HepG2 (cell line): ENCODE measurements at regions not wholly inside any gene's neighbourhood (a gene's known extent, or its start where the extent isn't known, plus 50 kb on each side); places are given as distances from the start of the nearest gene placed in this dataset.

ENCODE experiments used
- ATAC-seq: fragments of 200-7000 bp; cut with Tn5 transposase; 3 replicates; pipeline ENCODE4 v1.9.1; 2020; ENCODE audit warnings: mild to moderate bottlenecking, moderate library complexity
- BruUV-seq: library from RNA; stranded (reverse); fragments of 400-500 nt; replicated peaks from 2 replicates; lab custom pipeline; 2021; lab: Mats Ljungman, UMichigan
- CTCF ChIA-PET: fragments of 300-600 bp; formaldehyde crosslinking; extraction: SDS; loops from one replicate; lab custom pipeline; 2021; ENCODE audit warnings: low total read pairs, inconsistent platforms, low intra/inter-chr PET ratio; lab: Yijun Ruan, JAX
- POLR2A ChIA-PET: fragments of 350-600 bp; sonication (Branson Sonifier 250); formaldehyde crosslinking; loops from one replicate; lab custom pipeline; 2020; ENCODE audit warnings: antibody characterized with exemption, inconsistent platforms; lab: Yijun Ruan, JAX
- DNase-seq: peaks from one replicate; pipeline ENCODE4 v3.0.0-alpha.2; 2015; ENCODE audit warnings: low spot score
- FAIRE-seq: peaks from 3 replicates; lab custom pipeline; 2011; peaks lifted over from hg19 to GRCh38; lab: Jason Lieb, UNC
- H2AFZ ChIP-seq: one replicate; pipeline ENCODE4 v1.6.1; 2011; ENCODE audit warnings: low read length, inconsistent platforms
- H3K27ac ChIP-seq: fragments of 300-600 bp; 3 replicates; pipeline ENCODE4 v1.8.0; 2011; ENCODE audit warnings: mixed run types, mild to moderate bottlenecking, mixed read lengths, low read length, inconsistent platforms; ENCODE audit not compliant: insufficient read depth; ENCODE audit errors: extremely low read length
- H3K27me3 ChIP-seq, 2 experiments: fragments of 200-600 bp in 1 of 2; 2 replicates in 1 of 2; 3 replicates in 1 of 2; pipeline versions ENCODE4 v1.6.0 to v1.8.0; 2011; ENCODE audit warnings: low read length in 2 of 2, mild to moderate bottlenecking in 2 of 2, moderate library complexity in 2 of 2, inconsistent platforms in 1 of 2; ENCODE audit not compliant: insufficient read depth in 2 of 2, control insufficient read depth in 1 of 2
- H3K36me3 ChIP-seq, 2 experiments: fragments of 200-600 bp in 1 of 2; replicated peaks in 1 of 2; 2 replicates in 1 of 2; 3 replicates in 1 of 2; pipeline versions ENCODE4 v1.5.1 to v1.8.0; 2011; ENCODE audit warnings: low read length in 2 of 2, inconsistent platforms in 1 of 2; ENCODE audit not compliant: insufficient read depth in 2 of 2, control insufficient read depth in 1 of 2
- H3K4me1 ChIP-seq: 2 replicates; pipeline ENCODE4 v1.5.1; 2012; ENCODE audit warnings: low read length, inconsistent platforms; ENCODE audit not compliant: insufficient read depth
- H3K4me2 ChIP-seq: 2 replicates; pipeline ENCODE4 v1.6.0; 2011; ENCODE audit warnings: low read depth, low read length, inconsistent platforms
- H3K4me3 ChIP-seq, 3 experiments: fragments of 200-600 bp in 1 of 3; sonication (generic), shearing (Covaris generic) in 1 of 3; replicated peaks in 1 of 3; 2 replicates each; pipeline ENCODE4 v1.5.1; 2011 to 2016; ENCODE audit warnings: low read length in 3 of 3, inconsistent platforms in 2 of 3, low read depth in 2 of 3, mild to moderate bottlenecking in 2 of 3, control low read depth in 1 of 3, mixed read lengths in 1 of 3; ENCODE audit not compliant: insufficient read depth in 1 of 3
- H3K79me2 ChIP-seq: one replicate; pipeline ENCODE4 v1.6.1; 2011; ENCODE audit warnings: low read length, inconsistent platforms; ENCODE audit not compliant: insufficient read depth
- H3K9ac ChIP-seq: 2 replicates; pipeline ENCODE4 v1.6.0; 2011; ENCODE audit warnings: mild to moderate bottlenecking, low read depth, low read length, inconsistent platforms; ENCODE audit not compliant: insufficient read depth
- H3K9me3 ChIP-seq: 2 replicates; pipeline ENCODE4 v1.5.1; 2012; ENCODE audit warnings: mild to moderate bottlenecking, low read length
- H4K20me1 ChIP-seq: 2 replicates; pipeline ENCODE4 v1.6.0; 2011; ENCODE audit warnings: inconsistent platforms, mild to moderate bottlenecking, low read length, moderate library complexity; ENCODE audit not compliant: insufficient read depth
- HMG20A ChIP-seq: IDR thresholded peaks from 2 replicates; pipeline ENCODE4 v1.6.1; 2016; ENCODE audit warnings: borderline replicate concordance
- HOXD1 ChIP-seq: sonication (generic); formaldehyde crosslinking; IDR thresholded peaks from 2 replicates; pipeline ENCODE4 v1.5.0; 2020; ENCODE audit warnings: missing genetic modification reagents
- JARID2 ChIP-seq: sonication (generic); formaldehyde crosslinking; IDR thresholded peaks from 2 replicates; pipeline ENCODE4 v1.8.1; 2023; ENCODE audit warnings: missing genetic modification reagents, inconsistent platforms; ENCODE audit not compliant: insufficient replicate concordance
- KLF12 ChIP-seq: sonication (generic); formaldehyde crosslinking; IDR thresholded peaks from 2 replicates; pipeline ENCODE4 v1.4.0; 2020; ENCODE audit warnings: missing genetic modification reagents, borderline replicate concordance
- MED8 ChIP-seq: sonication (generic); formaldehyde crosslinking; IDR thresholded peaks from 2 replicates; pipeline ENCODE4 v1.8.1; 2023; ENCODE audit warnings: mild to moderate bottlenecking, missing genetic modification reagents; ENCODE audit not compliant: insufficient replicate concordance
- MIXL1 ChIP-seq: IDR thresholded peaks from 2 replicates; pipeline ENCODE4 v1.6.1; 2016
- MYC ChIP-seq: sonication (generic); formaldehyde crosslinking; IDR thresholded peaks from 2 replicates; pipeline ENCODE4 v1.9.0; 2021; ENCODE audit warnings: missing genetic modification reagents, borderline replicate concordance
- ZFP41 ChIP-seq: sonication (generic); formaldehyde crosslinking; IDR thresholded peaks from 2 replicates; pipeline ENCODE4 v1.4.0; 2020; ENCODE audit warnings: mild to moderate bottlenecking, missing genetic modification reagents, borderline replicate concordance
- ZFYVE20 ChIP-seq: sonication (generic); formaldehyde crosslinking; IDR thresholded peaks from 2 replicates; pipeline ENCODE4 v1.8.0; 2023; ENCODE audit warnings: low read depth, mild to moderate bottlenecking, moderate library complexity, missing genetic modification reagents, borderline replicate concordance
- ZMYM4 ChIP-seq: sonication (generic); formaldehyde crosslinking; IDR thresholded peaks from 2 replicates; pipeline ENCODE4 v1.8.1; 2023; ENCODE audit warnings: mild to moderate bottlenecking, missing genetic modification reagents
- ZNF205 ChIP-seq: IDR thresholded peaks from 2 replicates; pipeline ENCODE4 v1.6.1; 2018; ENCODE audit warnings: missing biosample characterization, missing genetic modification reagents
- ZNF446 ChIP-seq: sonication (generic); formaldehyde crosslinking; IDR thresholded peaks from 2 replicates; pipeline ENCODE4 v1.5.0; 2020; ENCODE audit warnings: mild to moderate bottlenecking, missing genetic modification reagents
- ZNF607 ChIP-seq: sonication (generic); formaldehyde crosslinking; IDR thresholded peaks from 2 replicates; pipeline ENCODE4 v1.5.1; 2020; ENCODE audit warnings: missing genetic modification reagents, mild to moderate bottlenecking, borderline replicate concordance
- ZNF773 ChIP-seq: sonication (generic); formaldehyde crosslinking; IDR thresholded peaks from 2 replicates; pipeline ENCODE4 v1.4.0; 2020; ENCODE audit warnings: missing genetic modification reagents, borderline replicate concordance
- ZSCAN21 ChIP-seq: sonication (generic); formaldehyde crosslinking; IDR thresholded peaks from 2 replicates; pipeline ENCODE4 v1.8.0; 2022; ENCODE audit warnings: mild to moderate bottlenecking, missing genetic modification reagents, moderate library complexity, borderline replicate concordance
- WGBS: methylation state at CpG from one replicate; pipeline ENCODE4 v1.1.6; 2017; ENCODE audit warnings: low lambda C conversion rate; 5-methylcytosine and 5-hydroxymethylcytosine counted together
- in situ Hi-C: cut with HindIII; loops from 2 replicates; pipeline ENCODE4 v1.10.0; 2017; ENCODE audit warnings: low pct_unique_long_range_greater_than_20kb; ENCODE audit not compliant: extremely low pct_ligation_motif_present
- intact Hi-C: fragments of 100-400 bp; cut with micrococcal nuclease; formaldehyde crosslinking; loops from one replicate; pipeline ENCODE4 v1.10.0; 2022; ENCODE audit not compliant: unreplicated experiment
- TF ChIP-seq, protein P1 (sequence below): sonication (generic); formaldehyde crosslinking; IDR thresholded peaks from 2 replicates; pipeline ENCODE4 v1.4.0; 2020; ENCODE audit warnings: mild to moderate bottlenecking, missing genetic modification reagents
- TF ChIP-seq, protein P2 (sequence below): sonication (generic); formaldehyde crosslinking; IDR thresholded peaks from 2 replicates; pipeline ENCODE4 v1.4.0; 2020; ENCODE audit warnings: missing genetic modification reagents, borderline replicate concordance
- TF ChIP-seq, protein P3 (sequence below): sonication (generic); formaldehyde crosslinking; IDR thresholded peaks from 2 replicates; pipeline ENCODE4 v1.5.0; 2020; ENCODE audit warnings: mild to moderate bottlenecking, missing genetic modification reagents

DNA sequence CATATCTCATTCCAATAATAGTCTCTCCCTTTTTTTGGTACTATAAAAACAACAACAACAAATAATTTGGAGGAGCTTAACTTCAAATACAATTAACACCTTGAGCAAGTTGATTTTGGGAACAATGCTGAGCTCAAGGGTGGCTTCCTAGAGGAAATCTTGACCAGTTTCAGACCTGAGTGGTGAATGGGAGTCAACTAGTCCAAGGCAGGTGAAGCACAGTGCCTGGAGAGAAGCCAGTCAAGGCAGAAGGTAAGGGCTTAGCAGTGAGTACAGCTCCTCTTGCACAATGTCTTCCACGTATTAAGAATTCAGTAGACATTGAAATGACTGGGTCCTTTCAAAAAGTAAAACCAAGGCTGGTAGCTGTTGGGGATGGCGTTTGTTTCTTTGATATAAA lies 444.8 kb downstream of the ATP23 start:
- Histone ChIP-seq H3K27me3 (no peaks in the 10 kb centered on the region), H3K4me1 (no peaks in the 10 kb centered on the region), H3K4me2 (no peak overlapping the region), H3K27ac (no peak overlapping the region), H3K36me3 (no peaks in the 10 kb centered on the region), H3K79me2 (no peaks in the 10 kb centered on the region), H3K9ac (no peak overlapping the region), H3K4me3 (no peak overlapping the region), H2AFZ (no peak overlapping the region), H4K20me1 (no peaks in the 10 kb centered on the region), H3K9me3 (no peaks in the 10 kb centered on the region)
- ATAC-seq: no peak
- intact Hi-C loops: no loop called here
- no TSS peak for BruUV-seq
- CTCF ChIA-PET: no interaction called here
- POLR2A ChIA-PET: no interaction called here
- DNase-seq: no peak
- in situ Hi-C loops: no loop called here
- FAIRE-seq: no peak
- TF ChIP-seq ZNF205 (CRISPR knock-in tag) (no peak), MIXL1 (CRISPR knock-in tag) (no peak), ZFP41 (CRISPR knock-in tag) (no peak), HOXD1 (CRISPR knock-in tag) (no peak), ZFYVE20 (no peak), ZNF446 (CRISPR knock-in tag) (no peak), ZSCAN21 (no peak), HMG20A (no peak), ZNF773 (CRISPR knock-in tag) (no peak), JARID2 (no peak), ZMYM4 (CRISPR knock-in tag) (no peak), MYC (no peak), MED8 (CRISPR knock-in tag) (no peak), KLF12 (CRISPR knock-in tag) (no peak), ZNF607 (CRISPR knock-in tag) (no peak)
- TF ChIP-seq, protein P1, sequence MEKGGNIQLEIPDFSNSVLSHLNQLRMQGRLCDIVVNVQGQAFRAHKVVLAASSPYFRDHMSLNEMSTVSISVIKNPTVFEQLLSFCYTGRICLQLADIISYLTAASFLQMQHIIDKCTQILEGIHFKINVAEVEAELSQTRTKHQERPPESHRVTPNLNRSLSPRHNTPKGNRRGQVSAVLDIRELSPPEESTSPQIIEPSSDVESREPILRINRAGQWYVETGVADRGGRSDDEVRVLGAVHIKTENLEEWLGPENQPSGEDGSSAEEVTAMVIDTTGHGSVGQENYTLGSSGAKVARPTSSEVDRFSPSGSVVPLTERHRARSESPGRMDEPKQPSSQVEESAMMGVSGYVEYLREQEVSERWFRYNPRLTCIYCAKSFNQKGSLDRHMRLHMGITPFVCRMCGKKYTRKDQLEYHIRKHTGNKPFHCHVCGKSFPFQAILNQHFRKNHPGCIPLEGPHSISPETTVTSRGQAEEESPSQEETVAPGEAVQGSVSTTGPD (CRISPR knock-in tag): no peak
- TF ChIP-seq, protein P2, sequence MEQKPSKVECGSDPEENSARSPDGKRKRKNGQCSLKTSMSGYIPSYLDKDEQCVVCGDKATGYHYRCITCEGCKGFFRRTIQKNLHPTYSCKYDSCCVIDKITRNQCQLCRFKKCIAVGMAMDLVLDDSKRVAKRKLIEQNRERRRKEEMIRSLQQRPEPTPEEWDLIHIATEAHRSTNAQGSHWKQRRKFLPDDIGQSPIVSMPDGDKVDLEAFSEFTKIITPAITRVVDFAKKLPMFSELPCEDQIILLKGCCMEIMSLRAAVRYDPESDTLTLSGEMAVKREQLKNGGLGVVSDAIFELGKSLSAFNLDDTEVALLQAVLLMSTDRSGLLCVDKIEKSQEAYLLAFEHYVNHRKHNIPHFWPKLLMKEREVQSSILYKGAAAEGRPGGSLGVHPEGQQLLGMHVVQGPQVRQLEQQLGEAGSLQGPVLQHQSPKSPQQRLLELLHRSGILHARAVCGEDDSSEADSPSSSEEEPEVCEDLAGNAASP: no peak
- TF ChIP-seq, protein P3, sequence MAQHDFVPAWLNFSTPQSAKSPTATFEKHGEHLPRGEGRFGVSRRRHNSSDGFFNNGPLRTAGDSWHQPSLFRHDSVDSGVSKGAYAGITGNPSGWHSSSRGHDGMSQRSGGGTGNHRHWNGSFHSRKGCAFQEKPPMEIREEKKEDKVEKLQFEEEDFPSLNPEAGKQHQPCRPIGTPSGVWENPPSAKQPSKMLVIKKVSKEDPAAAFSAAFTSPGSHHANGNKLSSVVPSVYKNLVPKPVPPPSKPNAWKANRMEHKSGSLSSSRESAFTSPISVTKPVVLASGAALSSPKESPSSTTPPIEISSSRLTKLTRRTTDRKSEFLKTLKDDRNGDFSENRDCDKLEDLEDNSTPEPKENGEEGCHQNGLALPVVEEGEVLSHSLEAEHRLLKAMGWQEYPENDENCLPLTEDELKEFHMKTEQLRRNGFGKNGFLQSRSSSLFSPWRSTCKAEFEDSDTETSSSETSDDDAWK (CRISPR knock-in tag): no peak
- WGBS: 0% methylated on average over 2 of the region's 2 CpGs
